ENCODE measurements at regions not wholly inside any gene's neighbourhood (a gene's known extent, or its start where the extent isn't known, plus 50 kb on each side); places are given as distances from the start of the nearest gene placed in this dataset.

DNA sequence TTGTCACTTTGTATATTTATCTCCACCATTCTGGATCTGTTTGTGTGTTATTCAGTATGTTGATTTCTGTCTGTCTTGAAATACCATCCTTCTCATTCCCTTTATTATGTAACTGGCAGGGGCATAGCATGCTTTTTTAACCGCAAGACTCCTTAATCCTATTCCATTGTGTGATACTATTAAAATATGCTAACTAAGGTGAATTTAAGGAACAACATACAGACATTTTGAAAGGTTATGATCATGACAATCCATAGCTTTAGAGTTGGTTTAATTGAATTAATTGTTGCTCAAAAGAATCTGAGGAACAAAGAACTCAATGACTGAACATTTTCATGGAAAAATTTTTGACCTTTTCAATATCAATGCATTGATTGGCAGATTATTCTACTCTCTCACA lies 677.3 kb upstream of the ROBO1 start:
- no peak overlapping the region for H3K4me3 Mint-ChIP-seq
- no peaks in the 10 kb centered on the region for H3K36me3 ChIP-seq (ENCODE audit: control insufficient read depth, insufficient read depth, low read length)
- H3K9me3 ChIP-seq (ENCODE audit: control insufficient read depth in 2 of 2, low read length in 2 of 2) = no peaks in the 10 kb centered on the region
- peaks cover 0 to 11% (median 4%) of the 10 kb centered on the region in 7 donors for H3K9me3 Mint-ChIP-seq
- no peaks in the 10 kb centered on the region for H3K4me1 Mint-ChIP-seq
- DNase-seq (no peak), ATAC-seq (ENCODE audit: low read depth in 2 of 2) (no peak)
- no peaks in the 10 kb centered on the region for H3K4me1 ChIP-seq (ENCODE audit: control insufficient read depth, insufficient read depth, low read length, poor library complexity, severe bottlenecking)
- no peak overlapping the region for H3K4me3 ChIP-seq (ENCODE audit: low read depth, low read length)
- no peaks in the 10 kb centered on the region for H3K36me3 Mint-ChIP-seq
- no peaks in the 10 kb centered on the region for H3K27me3 ChIP-seq (ENCODE audit: control insufficient read depth, insufficient read depth, low read length)
- H3K27ac ChIP-seq (ENCODE audit: insufficient read depth, low read length, poor library complexity, severe bottlenecking) = no peak overlapping the region
- no peak overlapping the region for H3K27ac Mint-ChIP-seq
- H3K27me3 Mint-ChIP-seq = no peaks in the 10 kb centered on the region

- H3K36me3 Mint-ChIP-seq = no peaks in the 10 kb centered on the region
- H3K9me3 Mint-ChIP-seq = peaks cover 0 to 8% (median 2%) of the 10 kb centered on the region in 7 donors
- no peaks in the 10 kb centered on the region for H3K4me1 ChIP-seq (ENCODE audit: control insufficient read depth, insufficient read depth, low read length, poor library complexity, severe bottlenecking)
- no peaks in the 10 kb centered on the region for H3K27me3 Mint-ChIP-seq
- H3K4me1 Mint-ChIP-seq = no peaks in the 10 kb centered on the region
- H3K4me3 Mint-ChIP-seq = no peak overlapping the region
- H3K4me3 ChIP-seq (ENCODE audit: low read depth, low read length) = no peak overlapping the region
- DNase-seq (no peak), ATAC-seq (ENCODE audit: low read depth in 2 of 2) (no peak)
- H3K27me3 ChIP-seq (ENCODE audit: control insufficient read depth, insufficient read depth, low read length) = no peaks in the 10 kb centered on the region
- no peak overlapping the region for H3K27ac ChIP-seq (ENCODE audit: insufficient read depth, low read length, poor library complexity, severe bottlenecking)
- no peaks in the 10 kb centered on the region for H3K36me3 ChIP-seq (ENCODE audit: control insufficient read depth, insufficient read depth, low read length)
- no peak overlapping the region for H3K27ac Mint-ChIP-seq
- peaks cover 0 to 6% of the 10 kb centered on the region in 2 experiments for H3K9me3 ChIP-seq (ENCODE audit: control insufficient read depth in 2 of 2, low read length in 2 of 2)
Measured at GRCh38 chr3:80439490-80439889, 671.7 kb upstream of the ROBO1 start.

DNA sequence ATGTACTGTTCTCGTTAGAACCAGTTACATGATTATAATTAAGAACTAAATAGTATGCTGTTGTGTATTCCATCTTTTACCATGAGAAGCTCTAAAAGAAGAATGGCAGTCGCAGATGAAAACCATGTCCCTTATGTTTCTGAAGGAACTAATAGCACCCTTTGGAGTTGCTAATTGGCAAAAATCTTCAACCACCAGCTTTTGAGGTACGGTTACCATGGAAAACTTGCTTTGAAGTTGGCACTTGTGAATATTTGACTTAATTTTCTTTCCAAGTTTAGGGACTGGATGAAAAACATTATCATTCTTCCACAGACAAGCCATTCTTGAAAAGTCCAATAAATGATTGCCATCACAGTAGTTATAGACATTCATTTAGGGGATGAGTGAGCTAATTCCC lies 666.6 kb upstream of the ROBO1 start:
- H3K4me1 Mint-ChIP-seq = no peaks in the 10 kb centered on the region
- DNase-seq (no peak), ATAC-seq (ENCODE audit: low read depth in 2 of 2) (no peak)
- H3K9me3 Mint-ChIP-seq = peaks cover under 1 to 16% (median 6%) of the 10 kb centered on the region in 7 donors
- Histone ChIP-seq H3K9me3 (ENCODE audit: control insufficient read depth in 2 of 2, low read length in 2 of 2) (peaks cover 0 to 4% of the 10 kb centered on the region in 2 experiments), H3K4me1 (ENCODE audit: control insufficient read depth, insufficient read depth, low read length, poor library complexity, severe bottlenecking) (no peaks in the 10 kb centered on the region), H3K27ac (ENCODE audit: insufficient read depth, low read length, poor library complexity, severe bottlenecking) (no peak overlapping the region), H3K4me3 (ENCODE audit: low read depth, low read length) (no peak overlapping the region), H3K36me3 (ENCODE audit: control insufficient read depth, insufficient read depth, low read length) (no peaks in the 10 kb centered on the region), H3K27me3 (ENCODE audit: control insufficient read depth, insufficient read depth, low read length) (no peaks in the 10 kb centered on the region)
- H3K27me3 Mint-ChIP-seq = no peaks in the 10 kb centered on the region
- no peaks in the 10 kb centered on the region for H3K36me3 Mint-ChIP-seq
- H3K4me3 Mint-ChIP-seq = no peak overlapping the region
- H3K27ac Mint-ChIP-seq = no peak overlapping the region

DNA sequence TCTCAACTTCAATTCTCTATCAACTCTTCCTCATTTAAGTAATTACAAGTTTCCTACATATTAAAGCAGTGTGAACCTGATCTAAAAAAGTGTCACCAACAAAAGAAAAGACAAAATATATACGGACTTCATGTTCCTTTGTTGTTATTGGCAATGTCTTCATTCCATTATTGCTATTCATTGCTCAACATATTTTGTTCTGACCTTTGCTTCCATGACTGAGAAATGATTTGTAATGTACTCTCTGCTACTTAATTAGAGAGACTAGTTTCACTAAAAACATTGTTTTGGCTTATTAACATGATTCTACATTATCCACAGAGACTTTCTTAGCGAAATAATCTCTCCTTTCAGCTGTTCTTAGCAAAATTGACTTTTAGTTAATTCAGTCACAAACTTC lies 657.2 kb upstream of the ROBO1 start:
- Mint-ChIP-seq H3K9me3 (peaks cover 3 to 30% (median 8%) of the 10 kb centered on the region in 7 donors), H3K36me3 (no peaks in the 10 kb centered on the region), H3K4me3 (no peak overlapping the region), H3K4me1 (no peaks in the 10 kb centered on the region), H3K27ac (no peak overlapping the region), H3K27me3 (no peaks in the 10 kb centered on the region)
- Histone ChIP-seq H3K36me3 (ENCODE audit: control insufficient read depth, insufficient read depth, low read length) (no peaks in the 10 kb centered on the region), H3K27ac (ENCODE audit: insufficient read depth, low read length, poor library complexity, severe bottlenecking) (no peak overlapping the region), H3K4me1 (ENCODE audit: control insufficient read depth, insufficient read depth, low read length, poor library complexity, severe bottlenecking) (no peaks in the 10 kb centered on the region), H3K4me3 (ENCODE audit: low read depth, low read length) (no peak overlapping the region), H3K27me3 (ENCODE audit: control insufficient read depth, insufficient read depth, low read length) (no peaks in the 10 kb centered on the region), H3K9me3 (ENCODE audit: control insufficient read depth in 2 of 2, low read length in 2 of 2) (peaks cover 0 to 12% of the 10 kb centered on the region in 2 experiments)
- no peak for DNase-seq
- ATAC-seq (ENCODE audit: low read depth in 2 of 2) = no peak

DNA sequence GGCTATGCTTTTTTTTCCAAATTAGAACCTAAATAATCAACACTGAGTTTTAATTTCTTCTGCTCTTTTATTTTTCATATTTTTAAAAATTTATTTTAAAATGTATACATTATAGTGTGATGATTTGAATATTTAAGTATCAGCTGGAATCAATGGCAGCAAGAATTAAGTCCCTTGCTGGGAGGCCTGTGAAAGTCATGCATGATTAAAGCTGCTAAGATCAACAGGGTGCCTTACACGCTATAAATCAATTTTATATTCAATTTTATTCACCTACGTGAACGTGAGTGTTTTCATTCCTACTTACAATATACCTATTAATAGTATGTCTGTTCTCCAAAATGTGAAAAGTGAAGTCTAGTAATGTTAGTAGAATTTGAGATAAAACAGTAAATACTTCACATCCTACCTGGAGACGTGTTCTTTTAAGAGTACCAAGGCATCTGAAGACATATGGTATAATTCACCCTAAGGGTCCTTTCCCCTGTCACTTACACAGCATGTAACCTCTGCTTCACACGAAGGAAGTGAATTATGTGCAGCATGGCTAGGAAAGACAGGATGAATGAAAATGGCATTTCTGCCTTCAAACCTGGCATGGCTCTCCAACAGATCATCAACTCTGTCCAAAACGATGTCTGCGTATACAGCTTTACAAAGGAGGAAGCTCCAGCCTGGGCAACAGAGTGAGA lies 640.4 kb upstream of the ROBO1 start:
- Mint-ChIP-seq H3K36me3 (no peaks in the 10 kb centered on the region), H3K9me3 (peaks cover 2 to 12% (median 8%) of the 10 kb centered on the region in 7 donors), H3K4me1 (no peaks in the 10 kb centered on the region), H3K27ac (no peak overlapping the region), H3K27me3 (no peaks in the 10 kb centered on the region), H3K4me3 (no peak overlapping the region)
- Histone ChIP-seq H3K27ac (ENCODE audit: insufficient read depth, low read length, poor library complexity, severe bottlenecking) (no peak overlapping the region), H3K27me3 (ENCODE audit: control insufficient read depth, insufficient read depth, low read length) (no peaks in the 10 kb centered on the region), H3K4me3 (ENCODE audit: low read depth, low read length) (no peak overlapping the region), H3K36me3 (ENCODE audit: control insufficient read depth, insufficient read depth, low read length) (no peaks in the 10 kb centered on the region), H3K4me1 (ENCODE audit: control insufficient read depth, insufficient read depth, low read length, poor library complexity, severe bottlenecking) (no peaks in the 10 kb centered on the region), H3K9me3 (ENCODE audit: control insufficient read depth in 2 of 2, low read length in 2 of 2) (peaks cover 0 to 4% of the 10 kb centered on the region in 2 experiments)
- no peak for ATAC-seq (ENCODE audit: low read depth in 2 of 2)
- DNase-seq = no peak

DNA sequence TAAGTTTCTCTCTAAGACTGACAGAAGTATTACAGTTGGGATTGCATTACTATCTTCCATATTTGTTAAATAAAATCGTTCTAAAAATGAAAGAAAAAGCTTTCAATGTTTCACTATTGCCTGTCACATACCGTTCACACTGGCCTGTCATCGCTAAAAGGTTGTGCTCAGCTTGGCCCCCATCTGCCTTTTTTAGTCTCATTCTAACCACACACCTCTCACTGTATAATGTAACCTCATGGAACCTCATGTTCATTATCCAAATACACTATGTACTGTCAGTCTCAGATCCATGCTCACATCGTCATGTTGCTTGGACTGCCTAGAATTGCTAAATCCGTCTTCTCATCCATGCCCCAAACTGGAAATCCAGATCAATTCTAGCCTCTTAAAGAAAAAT lies 637.8 kb upstream of the ROBO1 start:
- Histone ChIP-seq H3K27me3 (ENCODE audit: control insufficient read depth, insufficient read depth, low read length) (no peaks in the 10 kb centered on the region), H3K27ac (ENCODE audit: insufficient read depth, low read length, poor library complexity, severe bottlenecking) (no peak overlapping the region), H3K4me3 (ENCODE audit: low read depth, low read length) (no peak overlapping the region), H3K36me3 (ENCODE audit: control insufficient read depth, insufficient read depth, low read length) (no peaks in the 10 kb centered on the region), H3K4me1 (ENCODE audit: control insufficient read depth, insufficient read depth, low read length, poor library complexity, severe bottlenecking) (no peaks in the 10 kb centered on the region), H3K9me3 (ENCODE audit: control insufficient read depth in 2 of 2, low read length in 2 of 2) (peaks cover 0 to 4% of the 10 kb centered on the region in 2 experiments)
- Mint-ChIP-seq H3K27ac (no peak overlapping the region), H3K27me3 (no peaks in the 10 kb centered on the region), H3K9me3 (peaks cover 0 to 10% (median 7%) of the 10 kb centered on the region in 7 donors), H3K4me3 (no peak overlapping the region), H3K4me1 (no peaks in the 10 kb centered on the region), H3K36me3 (no peaks in the 10 kb centered on the region)
- no peak for ATAC-seq (ENCODE audit: low read depth in 2 of 2)
- DNase-seq = no peak

DNA sequence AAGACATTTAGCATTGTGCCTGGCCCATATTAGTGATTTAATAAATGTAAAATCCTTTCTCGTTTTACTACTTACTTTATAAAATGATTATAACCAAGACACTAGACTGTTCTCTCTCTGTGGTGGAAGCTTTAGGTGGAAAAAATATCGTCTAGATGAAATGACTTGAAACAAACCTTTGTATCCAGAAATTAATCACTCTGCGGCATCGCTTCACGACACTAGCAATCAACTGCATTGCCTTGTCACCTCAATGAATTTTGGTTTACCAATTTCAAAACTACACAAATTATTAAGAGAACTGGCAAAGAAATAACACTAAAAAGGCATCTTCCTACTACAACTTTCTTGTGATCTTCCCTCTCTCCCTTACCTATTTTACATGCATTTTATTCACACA lies 627.2 kb upstream of the ROBO1 start:
- Histone ChIP-seq H3K27me3 (ENCODE audit: control insufficient read depth, insufficient read depth, low read length) (no peaks in the 10 kb centered on the region), H3K36me3 (ENCODE audit: control insufficient read depth, insufficient read depth, low read length) (no peaks in the 10 kb centered on the region), H3K27ac (ENCODE audit: insufficient read depth, low read length, poor library complexity, severe bottlenecking) (no peak overlapping the region), H3K4me1 (ENCODE audit: control insufficient read depth, insufficient read depth, low read length, poor library complexity, severe bottlenecking) (no peaks in the 10 kb centered on the region), H3K4me3 (ENCODE audit: low read depth, low read length) (no peak overlapping the region), H3K9me3 (ENCODE audit: control insufficient read depth in 2 of 2, low read length in 2 of 2) (no peaks in the 10 kb centered on the region)
- H3K27me3 Mint-ChIP-seq = no peaks in the 10 kb centered on the region
- DNase-seq (no peak), ATAC-seq (ENCODE audit: low read depth in 2 of 2) (no peak)
- H3K4me3 Mint-ChIP-seq = no peak overlapping the region
- peaks cover 0 to 4% (median 0%) of the 10 kb centered on the region in 4 donors for H3K4me1 Mint-ChIP-seq
- peaks cover 2 to 15% (median 10%) of the 10 kb centered on the region in 7 donors for H3K9me3 Mint-ChIP-seq
- no peak overlapping the region for H3K27ac Mint-ChIP-seq
- H3K36me3 Mint-ChIP-seq = no peaks in the 10 kb centered on the region

DNA sequence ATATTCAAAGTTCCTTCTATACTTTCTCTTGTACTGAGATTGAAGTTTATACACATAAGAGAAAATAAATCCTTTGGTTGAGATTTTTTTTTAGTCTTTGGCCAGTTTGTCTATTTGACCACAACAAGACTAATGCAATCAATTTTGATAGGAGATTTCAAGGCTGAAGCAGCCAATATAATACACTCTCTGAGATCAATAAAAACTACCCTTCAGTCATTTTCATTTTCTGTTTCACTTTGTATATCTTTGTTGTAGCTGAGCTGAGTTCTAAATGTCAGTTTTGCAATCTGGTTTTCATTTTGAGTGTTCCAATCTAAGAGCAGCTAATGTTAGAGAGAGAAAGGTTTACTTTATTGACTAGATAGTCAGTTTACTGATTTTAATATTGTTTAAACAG lies 623.8 kb upstream of the ROBO1 start:
- Mint-ChIP-seq H3K36me3 (no peaks in the 10 kb centered on the region), H3K9me3 (peaks cover 2 to 15% (median 8%) of the 10 kb centered on the region in 7 donors), H3K27me3 (no peaks in the 10 kb centered on the region), H3K4me1 (peaks cover 0 to 4% (median 0%) of the 10 kb centered on the region in 4 donors), H3K4me3 (no peak overlapping the region), H3K27ac (no peak overlapping the region)
- H3K4me3 ChIP-seq (ENCODE audit: low read depth, low read length) = no peak overlapping the region
- H3K27me3 ChIP-seq (ENCODE audit: control insufficient read depth, insufficient read depth, low read length) = no peaks in the 10 kb centered on the region
- no peaks in the 10 kb centered on the region for H3K4me1 ChIP-seq (ENCODE audit: control insufficient read depth, insufficient read depth, low read length, poor library complexity, severe bottlenecking)
- H3K27ac ChIP-seq (ENCODE audit: insufficient read depth, low read length, poor library complexity, severe bottlenecking) = no peak overlapping the region
- no peaks in the 10 kb centered on the region for H3K36me3 ChIP-seq (ENCODE audit: control insufficient read depth, insufficient read depth, low read length)
- DNase-seq = no peak
- H3K9me3 ChIP-seq (ENCODE audit: control insufficient read depth in 2 of 2, low read length in 2 of 2) = no peaks in the 10 kb centered on the region
- no peak for ATAC-seq (ENCODE audit: low read depth in 2 of 2)
